GM23248 (cell line): ENCODE measurements at regions not wholly inside any gene's neighbourhood (a gene's known extent, or its start where the extent isn't known, plus 50 kb on each side); places are given as distances from the start of the nearest gene placed in this dataset.

Experiments
- EZH2 ChIP-seq: fragments of 200-600 bp; sonication (generic); IDR thresholded peaks from 2 replicates; pipeline ENCODE4 v1.6.1; 2018; ENCODE audit warnings: antibody characterized with exemption, mild to moderate bottlenecking; ENCODE audit not compliant: insufficient read depth, poor library complexity, severe bottlenecking
- EZH2phosphoT487 ChIP-seq: fragments of 200-600 bp; sonication (generic); IDR thresholded peaks from 2 replicates; pipeline ENCODE4 v1.6.1; 2018; ENCODE audit warnings: antibody characterized with exemption, moderate library complexity, mild to moderate bottlenecking, low read depth; ENCODE audit not compliant: insufficient read depth

GRCh38 chr4:19544446-19545125 is 707.1 kb upstream of the SLIT2 start:
- TF ChIP-seq EZH2 (no peak), EZH2phosphoT487 (no peak)
